GM12878 (cell line): ENCODE measurements at regions not wholly inside any gene's neighbourhood (a gene's known extent, or its start where the extent isn't known, plus 50 kb on each side); places are given as distances from the start of the nearest gene placed in this dataset.

Experiments used
- CTCF ChIP-seq, 3 experiments: IDR thresholded peaks in 2 of 3; conservative IDR thresholded peaks in 1 of 3; 2 replicates each; pipeline ENCODE4 v1.5.1; 2011; ENCODE audit warnings: low read depth in 3 of 3, low read length in 3 of 3, mild to moderate bottlenecking in 3 of 3, control low read depth in 2 of 3, moderate library complexity in 2 of 3, inconsistent platforms in 1 of 3, mixed read lengths in 1 of 3; ENCODE audit not compliant: control insufficient read depth in 2 of 3, insufficient read depth in 1 of 3; ENCODE audit errors: extremely low read depth in 1 of 3
- MAX ChIP-seq: IDR thresholded peaks from 2 replicates; pipeline ENCODE4 v1.6.1; 2012; ENCODE audit warnings: low read depth, low read length, improper control_type of control experiment
- SIN3A ChIP-seq: IDR thresholded peaks from 2 replicates; pipeline ENCODE4 v1.6.1; 2012; ENCODE audit warnings: low read depth, low read length, improper control_type of control experiment

DNA sequence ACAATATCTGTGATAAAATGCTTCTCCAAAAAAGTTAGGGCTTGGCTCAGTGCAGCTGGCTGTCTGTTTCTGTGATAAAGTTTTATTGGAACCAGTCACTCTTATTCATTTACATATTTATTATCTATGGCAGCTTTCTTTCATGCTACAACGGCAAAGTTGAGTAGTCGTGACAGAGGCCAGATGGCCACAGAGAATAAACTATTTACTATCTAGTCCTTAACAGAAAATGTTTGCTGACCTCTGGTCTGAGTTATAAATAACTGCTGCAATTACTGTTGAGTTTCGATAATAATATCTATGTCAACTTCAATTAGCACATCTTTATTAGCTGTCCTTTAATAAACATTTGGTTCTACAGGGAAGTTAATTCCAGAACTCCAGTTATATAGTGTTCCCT is 180.2 kb upstream of the RUNX1 start:
- TF ChIP-seq MAX (no peak), CTCF (IDR thresholded peaks at IDR 0.05 in 2 of 3, conservative IDR thresholded peaks at IDR 0.05 in 1 of 3; ENCODE audit: control insufficient read depth in 2 of 3, extremely low read depth in 1 of 3, insufficient read depth in 1 of 3, low read depth in 3 of 3, low read length in 3 of 3) (no peak), SIN3A (no peak)
